ENCODE measurements at regions not wholly inside any gene's neighbourhood (a gene's known extent, or its start where the extent isn't known, plus 50 kb on each side); places are given as distances from the start of the nearest gene placed in this dataset.
A peak's percentile ranks its signal among the peaks of the same experiment; 100 is the strongest.

- TF ChIP-seq CTCF (IDR thresholded peaks at IDR 0.05): peak; percentile 83
- TF ChIP-seq ZFX (IDR thresholded peaks at IDR 0.05; ENCODE audit: borderline replicate concordance): no peak
Observed at GRCh38 chr6:6057442-6058053, 50.8 kb upstream of the NRN1 start.
